HG02623 (cell line): ENCODE measurements at regions not wholly inside any gene's neighbourhood (a gene's known extent, or its start where the extent isn't known, plus 50 kb on each side); places are given as distances from the start of the nearest gene placed in this dataset.

Experiments
- ATAC-seq: cut with Tn5 transposase; IDR thresholded peaks from one replicate; pipeline ENCODE4 v1.9.1; 2021; ENCODE audit warnings: moderate library complexity; ENCODE audit not compliant: unreplicated experiment

DNA sequence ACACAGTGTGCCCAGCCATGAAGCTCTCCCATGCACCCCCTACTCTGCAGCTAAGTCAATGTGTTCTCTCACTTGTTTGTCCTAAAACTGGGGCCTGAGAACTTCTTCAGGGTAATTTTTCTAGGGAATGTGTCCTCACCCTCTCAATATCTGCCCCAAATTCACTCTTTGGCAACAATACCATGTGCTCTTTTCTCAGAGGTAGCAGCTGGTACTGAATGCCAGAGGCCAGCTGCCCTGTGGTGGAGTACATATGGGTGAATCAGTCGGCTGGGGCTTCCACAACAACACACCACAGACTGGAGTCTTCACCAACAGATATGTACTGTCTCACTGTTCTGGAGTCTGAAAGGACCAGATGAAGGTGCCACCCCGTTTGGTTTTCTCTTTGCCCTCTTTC, 97.7 kb upstream of the TOP3B start:
- no peak for ATAC-seq

DNA sequence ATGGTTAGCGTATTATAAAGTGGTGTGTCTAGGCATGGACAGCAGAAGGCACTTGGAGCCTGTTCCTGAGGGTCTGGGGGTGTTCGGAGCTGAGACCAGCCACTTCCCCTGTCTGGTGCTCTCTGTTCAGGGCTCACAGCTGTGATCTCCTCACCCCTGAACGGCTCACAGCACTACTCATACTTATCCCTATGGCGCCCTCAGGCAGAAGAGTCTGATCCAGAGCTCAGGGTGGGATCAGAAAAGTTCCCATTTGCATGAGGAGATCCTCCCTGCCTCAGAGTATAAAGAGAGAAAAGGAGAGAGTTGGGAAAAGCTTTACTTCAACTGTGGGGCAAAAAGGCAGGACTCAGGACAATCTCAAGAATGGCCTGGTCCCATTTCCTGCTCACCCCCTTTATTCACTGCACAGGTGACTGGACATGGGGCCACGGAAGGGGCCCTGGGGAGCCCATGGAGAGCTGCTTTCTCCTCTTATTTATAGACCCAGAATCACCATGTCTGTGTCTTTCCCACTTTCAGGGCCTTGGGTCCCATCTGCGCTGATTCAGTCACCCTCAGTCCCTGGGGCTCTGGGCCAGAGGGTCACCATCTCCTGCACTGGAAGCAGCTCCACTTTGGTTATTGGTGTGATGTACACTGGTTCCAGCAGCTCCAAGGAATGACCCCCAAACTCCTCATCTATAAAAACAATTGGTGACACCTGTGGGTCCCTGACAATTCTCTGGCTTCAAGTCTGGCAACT, 97.0 kb upstream of the TOP3B start:
- no peak for ATAC-seq

DNA sequence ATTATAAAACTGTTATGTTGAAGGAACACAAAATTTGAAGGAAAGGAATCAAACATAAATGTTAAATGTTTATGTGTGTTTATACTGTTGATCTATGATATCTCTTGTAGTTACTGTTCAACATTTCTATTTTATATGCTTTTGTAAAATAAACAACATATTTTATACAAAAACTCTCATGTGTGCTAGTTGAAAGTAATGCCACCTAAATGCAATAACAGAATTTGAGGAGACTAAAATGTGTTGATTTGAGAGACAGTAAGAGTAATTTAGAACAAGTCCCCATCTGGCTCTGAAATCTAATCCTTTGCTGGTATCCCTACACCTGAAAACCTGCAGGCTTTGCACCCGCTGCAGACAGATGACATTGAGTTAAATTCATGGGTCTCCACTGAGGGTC, 95.7 kb upstream of the TOP3B start:
- no peak for ATAC-seq

DNA sequence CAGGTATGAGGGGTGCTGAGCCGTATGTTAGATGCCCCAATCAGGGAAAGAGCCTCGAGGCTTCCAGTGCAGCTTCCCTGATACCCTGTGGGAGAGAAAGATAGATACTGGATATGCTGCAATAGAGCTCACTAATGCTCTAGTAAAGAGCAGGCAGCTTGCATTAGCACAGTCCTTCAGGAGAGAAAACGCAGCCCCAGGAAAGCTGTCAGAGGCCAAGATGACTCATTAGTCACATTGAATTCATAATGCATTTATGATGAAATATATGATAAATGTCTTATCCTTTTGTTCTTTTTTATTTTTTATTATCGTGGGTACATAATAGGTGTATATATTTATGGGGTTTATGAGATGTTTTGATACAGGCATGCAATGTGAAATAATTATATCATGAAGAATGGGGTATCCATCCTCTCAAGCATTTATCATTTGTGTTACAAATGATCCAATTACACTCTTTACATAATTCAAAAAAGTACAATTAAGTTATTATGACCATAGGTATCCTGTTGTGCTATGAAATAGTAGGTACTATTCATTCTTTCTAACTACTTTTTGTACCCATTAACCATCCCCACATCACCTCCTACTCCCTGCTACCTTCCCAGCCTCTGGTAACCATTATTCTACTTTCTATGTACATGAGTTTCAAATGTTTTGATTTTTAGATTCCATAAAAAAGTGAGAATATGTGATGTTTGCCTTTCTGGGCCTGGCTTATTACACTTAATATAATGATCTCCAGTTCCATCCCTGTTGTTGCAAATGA, 94.5 kb upstream of the TOP3B start:
- no peak for ATAC-seq

DNA sequence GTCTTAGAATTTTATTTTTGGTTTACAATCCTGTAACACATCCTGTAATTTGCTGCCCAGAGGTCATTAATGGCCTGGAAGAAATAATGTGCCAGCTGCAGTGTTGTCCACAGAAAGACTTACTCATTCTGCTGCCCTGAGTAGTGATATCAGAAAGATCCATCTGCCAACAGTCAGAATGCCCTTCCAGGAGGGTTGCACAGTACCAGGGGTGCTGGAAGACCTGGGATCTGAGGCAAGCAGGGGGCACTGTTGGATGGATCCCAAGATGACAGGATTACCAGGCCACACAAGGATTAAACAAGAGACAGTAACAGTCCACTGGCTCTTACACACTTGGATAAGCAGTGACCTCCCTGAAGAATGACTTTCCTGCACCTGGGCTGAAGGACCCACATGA, 93.8 kb upstream of the TOP3B start:
- no peak for ATAC-seq

DNA sequence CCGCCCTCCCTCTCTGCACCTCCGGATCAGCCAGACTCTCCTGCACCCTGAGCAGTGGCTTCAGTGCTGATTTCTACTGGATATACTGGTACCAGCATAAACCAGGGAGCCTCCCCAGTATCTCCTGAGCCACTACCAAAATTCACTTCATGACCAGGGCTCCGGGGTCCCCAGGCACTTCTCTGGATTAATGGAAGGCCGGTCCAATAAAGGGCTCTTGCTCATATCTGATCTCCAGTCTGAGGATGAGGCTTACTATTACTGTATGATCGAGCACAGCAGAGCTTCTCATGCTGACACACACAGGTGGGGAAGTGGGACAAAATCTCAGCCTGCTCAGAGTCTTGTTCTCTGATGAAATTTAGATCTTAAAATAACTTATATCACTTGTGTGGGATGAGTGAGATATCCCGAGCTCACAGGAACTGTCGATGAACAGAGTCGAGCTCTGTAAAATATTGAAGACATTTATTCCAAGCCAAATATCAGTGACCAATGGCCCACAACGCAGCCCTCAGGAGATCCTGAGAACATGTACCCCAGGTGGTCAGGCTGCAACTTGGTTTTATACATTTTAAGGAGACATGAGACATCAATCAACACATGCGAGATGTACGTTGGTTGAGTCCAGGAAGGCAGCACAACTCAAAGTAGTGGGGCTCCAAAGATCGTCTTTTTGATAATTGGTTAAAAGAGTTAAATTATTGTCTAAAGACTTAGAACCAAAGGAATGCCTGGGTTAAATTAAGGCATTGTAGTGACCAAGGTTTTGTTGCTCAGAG, 93.0 kb upstream of the TOP3B start:
- no peak for ATAC-seq

DNA sequence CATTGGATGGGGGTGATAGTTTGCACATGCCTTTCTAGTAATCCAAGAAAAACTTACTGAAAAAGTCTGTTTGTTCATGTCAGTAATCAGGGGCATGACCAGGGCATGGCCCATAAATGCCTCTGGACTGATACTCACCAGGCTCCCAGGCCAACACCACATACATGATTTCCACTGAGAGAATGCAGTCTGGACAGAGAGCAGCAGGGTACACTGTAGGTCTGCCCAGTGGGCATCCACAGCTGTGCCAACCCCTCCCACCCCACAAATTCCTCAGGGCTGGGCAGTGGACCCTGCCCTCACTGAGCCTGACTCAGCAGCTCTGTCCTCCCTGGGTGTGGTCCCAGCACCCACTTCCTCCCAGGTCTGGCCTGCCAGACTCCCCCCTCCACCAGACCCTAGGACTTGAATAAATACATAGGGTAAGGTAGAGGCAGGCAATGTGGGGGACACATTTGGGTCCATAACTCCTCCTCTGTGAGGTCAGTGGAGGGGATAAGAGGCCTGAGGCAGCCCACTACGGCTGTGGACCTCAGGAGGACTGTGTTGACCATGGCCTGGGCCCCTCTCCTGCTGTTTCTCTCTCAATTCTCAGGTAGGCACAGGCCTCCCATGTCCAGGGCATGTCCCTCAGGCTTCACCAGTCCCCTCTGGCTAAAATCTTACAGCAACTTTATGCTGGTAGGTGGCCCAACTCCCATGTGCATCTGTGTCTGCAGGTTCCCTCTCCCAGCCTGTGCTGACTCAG, 92.2 kb upstream of the TOP3B start:
- no peak for ATAC-seq

DNA sequence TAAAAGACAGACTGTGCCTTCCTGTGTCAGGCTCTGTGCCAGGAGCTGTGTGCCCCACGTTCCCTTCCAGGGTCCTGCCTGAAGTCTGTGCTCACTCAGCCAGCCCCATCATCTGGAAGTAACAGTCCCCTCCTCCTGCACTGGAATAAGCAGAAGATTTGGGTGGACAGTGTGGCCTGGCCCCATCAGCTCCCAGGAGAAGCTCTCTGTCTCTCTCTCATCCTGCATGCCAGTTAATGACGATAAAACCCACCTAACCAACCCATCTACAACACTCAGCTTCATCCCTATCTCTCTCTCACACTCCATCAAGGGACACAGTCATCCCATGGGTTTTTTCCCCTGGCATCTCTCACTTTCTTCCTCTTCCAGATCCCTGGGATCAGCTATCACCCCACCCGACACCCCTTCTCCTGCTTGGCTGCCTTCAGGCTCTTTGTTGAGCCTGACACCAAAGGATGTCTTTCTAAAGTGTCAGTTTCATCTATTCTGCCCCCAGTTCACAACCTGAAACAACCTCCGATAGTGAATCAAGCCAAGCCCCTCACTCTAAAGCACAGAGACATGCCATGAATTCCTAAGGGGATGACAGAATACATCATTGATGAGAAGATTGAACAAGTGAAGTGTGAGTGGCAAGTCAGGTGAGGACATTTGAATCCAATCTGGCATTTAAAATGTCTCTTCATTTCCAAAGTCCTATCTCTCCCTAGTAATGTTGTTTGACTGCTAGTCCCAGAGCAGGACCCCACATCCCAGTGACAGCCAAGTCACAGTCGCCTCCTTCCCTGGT, 91.4 kb upstream of the TOP3B start:
- ATAC-seq, result no peak

DNA sequence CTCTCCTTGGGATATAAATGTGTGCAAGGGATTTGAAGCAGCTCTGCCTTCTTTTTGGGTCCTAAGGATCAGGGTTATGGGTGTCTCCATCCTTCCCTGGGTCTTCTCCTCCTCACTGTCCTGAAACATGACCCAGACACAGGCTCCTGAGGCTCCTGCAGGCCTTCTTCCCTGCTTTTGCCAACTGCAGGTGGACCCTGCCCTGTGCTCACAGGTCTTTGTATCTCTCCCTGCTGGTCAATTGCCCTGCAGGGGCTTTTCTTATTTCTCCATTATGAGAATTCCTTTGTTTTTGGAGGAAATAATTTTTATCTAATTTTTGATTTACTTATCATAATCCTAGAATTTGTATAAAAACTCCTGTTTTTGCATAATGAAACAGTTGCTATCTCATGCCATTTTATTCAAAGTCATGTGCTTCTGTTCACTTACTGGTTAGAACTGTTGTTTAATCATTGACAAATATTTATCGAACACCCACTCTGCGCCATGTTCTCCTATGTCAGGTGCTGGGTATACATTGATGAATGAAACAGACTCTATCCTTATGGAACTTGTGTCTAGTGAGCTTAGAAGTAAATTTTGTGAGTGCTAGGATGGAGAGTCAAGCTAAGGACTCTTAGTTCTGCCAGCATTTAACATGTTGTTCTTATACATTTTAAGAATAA, 89.7 kb upstream of the TOP3B start:
- ATAC-seq, result no peak

DNA sequence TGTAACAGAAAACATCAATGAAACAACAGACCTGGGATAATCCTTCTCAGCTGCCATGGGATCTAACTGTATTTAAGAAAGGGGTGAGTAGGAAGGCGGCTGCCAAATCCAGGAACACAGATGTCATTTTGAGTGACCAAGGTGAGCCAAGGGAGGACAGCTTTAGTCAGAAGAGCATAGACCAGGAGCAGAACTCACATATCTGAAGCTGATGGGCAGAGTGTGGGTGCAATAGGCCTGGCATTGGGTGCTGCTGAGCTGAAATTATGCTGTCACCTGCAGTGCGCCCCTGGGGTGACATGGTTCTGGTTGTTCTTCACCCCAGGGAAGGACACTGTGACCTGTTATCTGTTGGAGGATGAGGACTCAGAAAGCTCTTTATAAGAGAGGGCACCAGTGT, 88.9 kb upstream of the TOP3B start:
- no peak for ATAC-seq

DNA sequence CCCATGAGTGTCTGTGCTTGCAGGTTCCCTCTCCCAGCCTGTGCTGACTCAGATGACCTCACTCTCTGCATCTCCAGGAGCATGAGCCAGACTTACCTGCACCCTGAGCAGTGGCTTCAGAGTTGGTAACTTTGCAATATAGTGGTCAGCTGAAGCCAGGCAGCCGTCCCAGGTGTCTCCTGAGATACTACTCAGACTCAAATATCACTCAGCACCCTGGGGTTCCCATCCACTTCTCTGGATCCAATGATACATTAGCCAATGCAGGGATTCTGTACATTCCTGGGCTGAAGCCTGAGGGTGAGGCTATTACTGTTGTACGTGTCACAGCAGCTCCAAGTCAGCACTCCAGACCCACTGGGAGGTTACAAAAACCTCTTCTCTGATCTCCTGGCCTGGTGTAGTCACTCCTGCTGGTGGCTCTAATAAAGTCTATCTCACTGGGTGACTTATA, 87.8 kb upstream of the TOP3B start:
- no peak for ATAC-seq

DNA sequence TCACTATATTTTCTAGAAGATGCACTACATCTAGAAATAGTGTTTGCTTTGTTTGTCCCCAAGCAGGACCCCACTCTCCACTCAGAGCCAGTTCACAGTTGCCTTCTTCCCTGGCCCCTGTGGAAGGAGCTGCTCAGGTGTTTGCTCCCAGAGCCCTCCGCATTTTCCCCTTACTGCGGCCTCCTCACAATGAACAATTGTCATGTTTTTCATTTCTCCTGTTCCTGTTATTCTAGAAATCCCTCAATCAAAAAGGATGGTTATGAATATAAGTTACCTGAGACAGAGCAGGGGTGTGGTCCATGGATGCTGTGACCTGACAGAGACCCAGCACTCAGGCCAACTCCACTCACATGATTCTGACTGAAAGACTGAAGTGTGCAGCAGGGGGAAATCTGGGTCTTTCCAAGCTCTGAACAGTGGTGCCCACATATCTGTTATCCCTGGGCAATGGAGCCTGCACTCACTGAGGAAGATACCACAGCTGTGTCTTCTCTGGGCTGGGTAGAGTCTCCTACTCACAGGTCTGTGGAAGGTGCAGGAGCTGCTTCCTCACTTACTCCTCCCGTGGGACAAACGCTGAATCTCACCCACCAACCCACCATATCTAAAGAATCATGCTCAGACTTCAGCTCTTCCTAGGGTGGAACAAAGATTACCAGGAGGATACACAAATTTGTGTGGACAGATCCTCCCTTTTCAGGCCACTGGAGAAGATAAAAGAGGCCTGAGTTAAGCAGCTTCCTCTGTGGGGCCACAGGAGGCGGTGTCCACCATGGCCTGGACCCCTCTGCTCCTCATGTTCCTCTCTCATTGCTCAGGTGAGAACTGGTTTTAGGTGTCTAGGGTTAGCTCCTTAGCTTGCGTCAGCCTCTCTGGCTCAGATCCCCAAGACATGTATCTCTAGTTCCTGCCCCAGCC, 87.1 kb upstream of the TOP3B start:
- ATAC-seq, result no peak

DNA sequence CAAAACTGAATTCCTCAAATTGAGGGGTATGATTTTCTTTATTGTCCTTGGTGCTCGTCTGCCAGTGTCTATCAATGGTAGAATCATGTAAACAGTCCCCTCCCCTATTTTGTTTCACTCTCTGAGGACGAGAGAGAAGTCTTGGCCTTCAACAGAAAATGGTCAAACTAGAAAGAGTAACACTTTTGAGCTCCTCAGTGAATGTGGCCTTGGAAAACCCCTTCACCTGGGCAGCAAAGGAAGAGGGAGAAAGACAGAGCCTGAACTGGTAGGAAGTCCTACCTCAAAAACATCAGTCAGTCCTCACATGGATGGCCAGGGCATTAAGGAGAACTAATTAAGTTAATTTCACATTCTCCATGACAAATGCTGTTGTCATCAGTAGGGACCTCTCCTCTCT, 86.1 kb upstream of the TOP3B start:
- no peak for ATAC-seq

DNA sequence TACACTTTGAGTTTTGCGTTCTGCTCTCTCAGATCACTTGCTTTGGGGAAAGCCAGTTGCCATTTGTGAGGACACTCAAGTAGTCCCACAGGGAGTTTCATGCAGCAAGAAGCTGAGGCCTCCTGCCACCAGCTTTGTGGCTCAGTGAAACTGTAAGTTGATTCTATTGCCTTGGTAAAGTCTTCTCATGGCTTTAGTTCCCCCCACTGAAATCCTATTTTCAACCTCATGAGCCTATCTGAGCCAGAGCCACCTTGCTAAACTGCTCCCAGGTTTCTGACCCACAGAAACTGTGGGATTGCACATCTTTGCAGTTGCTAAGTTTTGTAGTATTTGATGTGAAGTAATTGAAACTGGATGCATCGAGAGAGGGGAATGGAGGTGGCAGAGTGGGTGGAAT, 85.4 kb upstream of the TOP3B start:
- ATAC-seq, result no peak

DNA sequence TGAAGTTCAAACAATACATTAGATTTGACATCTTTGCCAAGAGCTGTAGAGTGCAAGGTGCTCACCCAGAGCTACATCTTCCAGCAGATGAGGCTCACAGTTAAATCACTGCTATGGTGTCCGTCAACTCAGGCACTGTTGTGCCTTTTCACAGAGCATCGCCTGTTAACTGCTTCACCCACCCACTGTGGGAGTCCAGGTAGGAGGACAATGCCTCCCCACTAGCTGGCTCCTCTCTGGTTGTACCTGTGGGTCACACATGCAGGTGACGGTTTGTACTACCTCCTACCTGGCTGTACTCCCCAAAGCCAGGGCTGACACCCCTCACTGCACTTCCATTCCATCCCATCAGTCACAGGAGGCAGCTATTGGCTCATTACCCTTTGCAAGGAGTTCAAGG, 84.6 kb upstream of the TOP3B start:
- no peak for ATAC-seq

DNA sequence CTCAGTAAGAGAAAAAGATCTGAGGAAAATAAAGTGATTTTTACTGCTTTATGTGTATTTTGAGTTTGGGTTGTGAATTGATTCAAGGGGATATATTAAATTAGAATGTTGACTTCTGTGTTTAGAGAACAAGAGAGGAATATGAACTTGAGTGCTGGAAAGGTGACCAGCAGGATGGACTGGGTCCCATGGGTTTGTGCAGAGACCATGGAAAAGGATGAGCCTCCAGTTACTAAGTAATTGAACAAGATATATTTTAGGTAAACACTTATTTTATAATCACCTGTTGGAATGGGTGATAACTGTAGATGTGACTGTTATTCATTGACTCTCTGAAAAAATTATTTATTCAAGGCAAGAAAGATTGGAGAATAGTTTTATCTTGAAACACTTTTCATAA, 82.0 kb upstream of the TOP3B start:
- no peak for ATAC-seq

DNA sequence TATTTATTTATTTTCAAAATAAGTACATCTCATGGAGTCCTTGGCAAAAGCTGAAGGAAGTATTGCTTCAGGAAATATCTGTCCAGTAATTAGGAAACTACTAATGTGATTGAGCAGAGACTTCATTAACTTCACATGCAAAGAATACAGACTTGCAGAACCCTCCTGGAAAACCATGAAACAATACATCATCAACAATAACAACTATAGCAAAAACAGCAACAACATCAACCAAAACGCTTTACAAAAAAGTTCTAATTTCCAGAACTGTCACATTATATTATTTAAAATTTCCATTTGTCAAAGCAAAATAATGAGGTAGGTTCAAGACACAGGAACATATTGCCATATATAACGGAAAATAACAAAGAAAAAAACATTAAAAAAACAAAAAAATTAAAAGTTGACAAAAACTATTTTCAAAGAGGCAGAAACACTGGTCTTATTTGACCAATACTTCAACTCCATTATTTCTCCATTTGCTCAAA, 79.8 kb upstream of the TOP3B start:
- ATAC-seq, result no peak
